ENCODE measurements at regions not wholly inside any gene's neighbourhood (a gene's known extent, or its start where the extent isn't known, plus 50 kb on each side); places are given as distances from the start of the nearest gene placed in this dataset.

GRCh38 chrX:117376460-117376859 lies 740.1 kb downstream of the KLHL13 start:
- TF ChIP-seq CTCF (conservative IDR thresholded peaks at IDR 0.05), result no peak
- Histone ChIP-seq H3K23ac (ENCODE audit: insufficient read length, low read depth, low read length) (no peak overlapping the region), H3K79me1 (ENCODE audit: insufficient read depth, low read depth, low read length, poor library complexity, severe bottlenecking) (no peaks in the 10 kb centered on the region), H3K4me2 (ENCODE audit: insufficient read depth, insufficient read length, low read length) (no peak overlapping the region), H3K79me2 (ENCODE audit: insufficient read depth, low read length) (no peaks in the 10 kb centered on the region), H2BK15ac (ENCODE audit: low read depth, low read length) (no peak overlapping the region), H2AK5ac (ENCODE audit: insufficient read length, low read length) (no peak overlapping the region), H3T11ph (ENCODE audit: low read length) (no peak overlapping the region), H4K20me1 (ENCODE audit: control insufficient read depth, insufficient read depth, insufficient read length) (no peaks in the 10 kb centered on the region), H2BK5ac (ENCODE audit: insufficient read length, low read length) (no peak overlapping the region), H2AFZ (ENCODE audit: low read length) (no peak overlapping the region), H4K5ac (ENCODE audit: insufficient read length, low read depth, low read length) (no peak overlapping the region), H4K91ac (ENCODE audit: insufficient read length, low read depth, low read length) (no peak overlapping the region), H2BK12ac (ENCODE audit: insufficient read length, low read depth, low read length) (no peak overlapping the region), H3K27ac (ENCODE audit: insufficient read length, low read depth, low read length) (no peak overlapping the region), H3K9ac (ENCODE audit: extremely low read depth, insufficient read length, low read length) (no peak overlapping the region), H2BK20ac (ENCODE audit: low read depth, low read length, poor library complexity, severe bottlenecking) (no peak overlapping the region), H3K14ac (ENCODE audit: insufficient read depth, low read length) (no peak overlapping the region), H3K9me3 (ENCODE audit: control insufficient read depth, low read depth, low read length) (no peaks in the 10 kb centered on the region), H3K56ac (ENCODE audit: insufficient read length, low read depth, low read length) (no peak overlapping the region), H3K18ac (ENCODE audit: insufficient read length, low read depth, low read length) (no peak overlapping the region), H3K4me1 (ENCODE audit: insufficient read depth, low read length) (peaks cover 2% of the 10 kb centered on the region; the same call in 1 of the 2 replicates), H3K4ac (ENCODE audit: low read depth, low read length) (no peak overlapping the region), H2BK120ac (ENCODE audit: low read depth, low read length, poor library complexity, severe bottlenecking) (no peak overlapping the region), H3K27me3 (ENCODE audit: insufficient read depth, low read length) (no peaks in the 10 kb centered on the region), H3K23me2 (ENCODE audit: insufficient read length, low read depth, low read length, poor library complexity, severe bottlenecking) (no peaks in the 10 kb centered on the region), H4K8ac (replicated peaks; ENCODE audit: insufficient read length, low read depth, low read length) (no peak overlapping the region)
- Mint-ChIP-seq H3K36me3 (ENCODE audit: insufficient read depth in 1 of 3, low read depth in 3 of 3) (no peaks in the 10 kb centered on the region), H3K27me3 (ENCODE audit: low read depth) (no peaks in the 10 kb centered on the region), H3K4me1 (peaks cover 22 to 23% of the 10 kb centered on the region in 2 experiments), H3K9me3 (no peaks in the 10 kb centered on the region; a peak in 1 of 5 replicates), H3K4me3 (no peak overlapping the region), H3K27ac (no peak overlapping the region)
- DNase-seq, result no peak
